NCI-H1105 treated with DMSO at 0.1 percent for 48 hours (cell line): ENCODE measurements at regions not wholly inside any gene's neighbourhood (a gene's known extent, or its start where the extent isn't known, plus 50 kb on each side); places are given as distances from the start of the nearest gene placed in this dataset.
A peak's percentile ranks its signal among the peaks of the same experiment; 100 is the strongest.

Experiments used
- DNase-seq: peaks from one replicate; lab custom pipeline; 2025; lab: John Stamatoyannopoulos, UW

DNA sequence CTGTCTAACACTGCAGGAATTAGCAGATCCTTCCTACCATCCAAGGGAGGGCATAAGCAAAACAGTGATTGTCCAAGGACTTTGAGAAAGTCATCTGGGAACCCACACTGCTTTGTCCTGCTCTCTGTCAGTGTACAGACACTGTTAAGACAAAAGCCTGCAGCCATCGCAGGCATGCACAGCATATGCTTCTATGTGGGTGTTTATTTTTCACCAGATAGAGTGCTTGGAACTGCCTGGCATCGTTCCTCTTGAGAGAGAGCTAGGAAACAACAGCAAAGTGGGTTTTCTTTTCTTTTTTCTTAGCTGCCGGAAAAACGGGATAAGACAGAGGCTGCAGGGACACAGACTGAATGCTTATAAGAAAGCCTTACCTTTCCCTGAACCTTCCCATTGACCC lies 212.3 kb downstream of the ICE1 start:
- no peak for DNase-seq

GRCh38 chr5:5633579-5633978 lies 211.1 kb downstream of the ICE1 start:
- no peak for DNase-seq

GRCh38 chr5:5632678-5633077 lies 210.2 kb downstream of the ICE1 start:
- no peak for DNase-seq

GRCh38 chr5:5629607-5629978 lies 207.1 kb downstream of the ICE1 start:
- DNase-seq, result no peak

DNA sequence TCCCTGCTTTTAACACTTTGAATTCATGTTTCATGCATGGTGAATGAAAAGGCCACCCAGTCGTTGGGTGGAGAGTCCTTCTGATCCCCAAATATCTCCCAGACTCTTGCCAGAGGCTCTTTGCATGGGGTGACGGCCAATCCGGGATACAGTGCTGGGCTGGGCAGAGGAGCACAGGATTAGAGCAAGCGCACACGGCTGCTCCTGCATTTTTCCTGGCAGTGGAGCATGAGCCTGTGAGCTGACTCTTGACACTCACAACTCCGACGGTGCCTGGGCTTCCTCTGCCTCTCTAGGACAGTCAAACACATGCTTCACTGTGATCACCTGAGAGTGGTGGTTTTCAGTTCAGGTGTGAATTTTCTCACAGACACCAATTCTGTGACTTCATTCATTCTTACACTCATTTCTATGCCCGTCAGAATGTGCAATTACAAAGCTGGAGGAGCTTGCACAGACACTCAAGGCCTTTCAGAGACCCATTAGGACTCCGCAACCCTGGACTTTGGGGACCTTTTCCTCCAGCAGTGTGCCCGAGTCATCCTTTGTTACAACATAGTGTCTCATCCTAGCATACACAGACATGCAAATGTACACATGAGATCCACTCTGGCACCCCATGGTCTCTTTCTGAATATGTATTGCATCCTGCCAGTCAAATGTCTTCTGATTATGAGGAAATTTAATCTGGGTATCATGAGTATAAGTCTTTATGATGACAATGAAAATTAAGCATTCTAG lies 206.6 kb downstream of the ICE1 start:
- no peak for DNase-seq

GRCh38 chr5:5626412-5626811 lies 203.9 kb downstream of the ICE1 start:
- DNase-seq, result no peak

DNA sequence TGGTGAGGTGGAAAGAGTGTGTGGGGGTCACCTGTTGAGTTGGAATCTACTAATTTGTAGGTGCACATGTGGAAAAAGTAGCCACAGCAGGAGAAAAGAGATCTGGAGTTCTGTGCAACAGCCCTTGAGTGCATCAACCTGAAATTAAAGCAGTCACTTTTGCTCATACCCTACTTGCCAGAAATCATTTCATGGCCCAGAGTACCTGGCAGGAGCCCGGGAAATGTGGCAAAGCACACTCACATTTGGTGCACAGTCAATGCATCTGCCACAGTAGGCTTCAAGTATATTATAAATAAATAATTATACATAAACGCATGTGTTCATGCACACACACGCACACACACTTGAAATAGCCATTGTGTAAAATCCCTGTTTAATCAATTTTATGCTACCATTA lies 203.0 kb downstream of the ICE1 start:
- DNase-seq, result no peak

- DNase-seq, result no peak
Measured at GRCh38 chr5:5623397-5623796, 200.9 kb downstream of the ICE1 start.

- no peak for DNase-seq
Measured at GRCh38 chr5:5622806-5623205, 200.3 kb downstream of the ICE1 start.

DNA sequence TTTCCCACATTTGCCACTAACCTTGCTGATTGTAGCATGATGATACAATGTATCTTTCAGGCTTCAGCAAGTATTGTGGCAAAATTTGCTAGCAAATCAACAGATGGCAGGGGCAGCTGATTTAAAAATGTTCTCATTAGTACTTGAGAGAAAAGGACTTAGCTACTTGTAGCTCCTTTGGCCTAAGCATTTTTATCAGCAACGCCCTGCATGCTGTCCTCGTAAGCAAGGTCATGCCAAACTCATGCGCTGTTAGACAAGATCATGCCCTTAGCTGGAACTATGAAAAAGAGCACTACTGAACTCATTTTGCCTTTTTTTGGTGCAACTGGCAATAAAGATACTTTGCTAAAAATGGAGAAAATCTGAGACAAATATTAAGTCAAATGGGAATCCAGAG lies 197.1 kb downstream of the ICE1 start:
- no peak for DNase-seq

- DNase-seq, result peak; percentile 63
Measured at GRCh38 chr5:5617024-5617423, 194.5 kb downstream of the ICE1 start.

- no peak for DNase-seq
Measured at GRCh38 chr5:5616247-5616895, 193.9 kb downstream of the ICE1 start.

DNA sequence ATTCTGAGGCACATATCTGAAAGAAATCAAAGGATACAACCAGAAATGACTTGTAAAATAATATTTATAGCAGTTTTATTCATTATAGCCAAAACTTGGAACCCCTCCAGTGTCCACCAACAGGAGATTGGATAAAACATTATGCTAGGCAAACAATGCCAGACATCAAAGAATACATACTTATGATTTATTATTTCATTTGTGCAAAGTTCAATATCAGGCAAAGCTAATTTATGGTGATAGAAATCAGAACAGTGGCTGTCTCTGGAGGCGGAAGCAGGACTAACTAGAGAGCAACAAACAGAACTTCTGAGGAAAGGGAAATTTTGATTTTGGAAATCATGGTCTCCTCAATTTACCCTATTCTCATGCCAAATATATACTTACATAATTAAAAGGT lies 193.1 kb downstream of the ICE1 start:
- DNase-seq, result peak; percentile 65

- peak; percentile 85 for DNase-seq
Measured at GRCh38 chr5:5613261-5613990, 190.9 kb downstream of the ICE1 start.

DNA sequence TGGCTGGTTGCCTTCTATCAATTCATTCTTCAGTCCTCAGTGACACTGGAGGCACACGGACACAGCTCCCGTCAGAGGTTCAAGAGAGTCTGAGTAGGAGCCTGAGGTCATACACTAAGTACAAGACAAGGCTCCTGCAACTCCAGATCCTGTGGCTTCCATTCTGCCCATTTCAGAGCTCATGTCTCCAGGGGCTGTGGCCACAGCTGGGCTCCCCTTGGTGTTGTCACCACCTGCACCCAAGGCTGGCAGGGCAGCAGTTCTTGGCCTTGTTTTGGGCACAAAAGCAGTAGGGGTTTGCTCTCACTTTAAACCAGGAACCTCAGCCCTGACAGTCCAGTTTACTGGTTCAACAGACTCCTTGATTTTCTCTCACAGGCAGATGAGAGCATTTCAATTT lies 189.6 kb downstream of the ICE1 start:
- DNase-seq, result no peak

- no peak for DNase-seq
Measured at GRCh38 chr5:5609935-5610334, 187.5 kb downstream of the ICE1 start.

DNA sequence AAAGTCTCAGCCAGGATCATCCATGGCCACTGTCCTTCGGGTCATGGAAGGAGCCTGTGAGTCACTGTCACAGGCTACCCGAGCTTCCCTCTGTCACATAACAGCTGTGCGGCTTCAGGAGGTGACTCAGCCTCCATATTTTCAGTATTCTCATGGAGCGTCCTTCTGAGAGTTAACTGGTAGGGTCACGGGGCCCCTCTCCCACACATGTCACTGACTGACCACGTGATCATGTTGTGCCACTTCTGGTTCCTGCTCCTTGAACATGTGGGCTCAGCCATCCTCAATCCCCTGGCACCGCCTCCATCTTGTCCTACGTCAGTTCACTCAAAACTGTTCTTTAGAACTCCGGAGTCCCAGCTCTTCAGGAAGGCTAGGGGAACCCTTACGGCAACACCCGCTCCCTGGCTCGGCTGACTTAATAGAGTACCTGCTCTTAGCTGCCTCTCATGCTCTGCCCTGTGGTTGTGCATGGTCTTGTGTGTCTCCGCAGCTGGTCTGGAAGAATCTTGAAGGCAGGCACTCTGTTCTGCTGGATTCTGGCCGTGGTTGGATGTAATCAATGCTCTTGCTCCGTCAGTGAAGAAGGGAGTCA lies 182.8 kb downstream of the ICE1 start:
- DNase-seq, result no peak

GRCh38 chr5:5602554-5602953 lies 180.1 kb downstream of the ICE1 start:
- DNase-seq, result no peak

DNA sequence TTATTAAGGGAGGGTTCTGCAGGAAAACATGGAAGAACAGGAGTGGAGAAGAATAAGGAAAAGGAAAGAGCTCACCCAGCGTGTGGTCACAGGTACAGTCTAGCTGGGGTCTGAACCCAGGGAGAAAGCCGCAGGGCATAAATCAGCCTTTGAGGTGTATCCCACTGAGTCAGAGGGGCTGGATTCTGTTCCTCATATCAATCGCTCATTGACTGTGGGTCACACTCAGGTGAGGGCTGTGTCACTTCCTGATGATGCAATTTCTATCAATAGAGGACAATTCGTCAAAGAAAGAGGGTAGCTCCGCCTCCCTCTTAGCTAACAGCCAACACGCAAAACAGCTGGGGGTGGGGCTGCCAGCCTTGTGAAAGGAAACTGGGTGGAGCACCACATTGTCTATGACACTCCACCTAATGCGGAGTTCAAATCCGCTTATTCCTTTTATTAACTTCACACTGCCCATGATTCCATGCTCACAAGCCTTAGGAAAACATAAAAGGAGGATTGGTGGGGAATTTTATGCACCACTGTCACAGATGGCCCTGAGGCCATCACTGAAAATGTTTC lies 176.2 kb downstream of the ICE1 start:
- DNase-seq, result no peak

DNA sequence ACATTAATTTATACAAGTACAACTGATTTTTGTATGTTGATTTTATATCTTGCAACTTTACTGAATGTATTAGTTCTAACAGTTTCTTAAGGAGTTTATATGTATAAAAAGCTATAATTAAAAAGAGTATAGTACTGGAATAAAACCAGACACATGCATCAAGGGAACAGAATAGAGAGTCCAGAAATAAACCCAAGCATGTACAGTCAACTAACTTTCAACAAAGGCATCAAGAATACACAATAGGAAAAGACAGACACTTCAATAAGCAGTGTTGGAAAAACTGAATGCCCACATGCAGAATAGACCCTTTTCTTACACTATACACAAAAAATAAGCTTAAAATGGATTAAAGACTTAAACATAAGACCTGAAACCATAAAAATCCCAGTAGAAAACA lies 170.9 kb downstream of the ICE1 start:
- DNase-seq, result no peak

DNA sequence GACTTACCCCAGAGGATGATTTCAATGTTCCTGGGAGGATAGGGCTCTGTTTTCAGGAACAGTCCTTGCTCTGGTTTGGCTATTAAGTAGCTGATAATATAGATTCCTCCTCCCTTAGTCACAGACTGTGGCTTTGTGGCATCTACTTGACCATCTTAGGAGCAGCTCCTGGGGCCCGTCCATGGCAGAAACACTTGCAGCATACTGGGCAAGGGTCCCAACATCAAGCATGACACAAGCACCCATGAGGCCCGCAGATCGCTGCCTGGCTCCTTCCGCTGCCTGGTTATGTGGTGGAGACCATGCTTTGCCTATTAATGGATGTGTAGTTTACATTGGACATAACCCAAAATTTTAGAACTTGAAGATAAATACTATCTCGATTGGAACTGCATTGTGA lies 170.1 kb downstream of the ICE1 start:
- no peak for DNase-seq

DNA sequence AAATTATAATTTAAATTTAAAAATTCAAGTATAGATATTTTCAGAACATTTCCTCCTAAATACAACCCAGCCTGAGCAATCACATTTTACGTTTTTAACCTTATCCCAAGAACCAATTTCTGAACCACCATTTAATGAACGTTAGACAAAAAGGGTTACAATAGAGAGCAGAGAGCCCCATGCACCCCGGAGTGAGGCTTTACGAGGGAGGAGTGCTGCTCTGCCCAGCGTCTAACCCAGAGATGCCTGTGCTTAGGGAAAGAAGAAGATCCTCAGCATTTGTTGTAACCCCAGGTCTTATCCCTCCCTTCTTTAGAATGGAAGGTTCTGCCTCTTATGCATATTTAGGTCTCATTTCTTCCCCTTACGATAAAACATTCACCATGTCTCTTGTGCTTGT lies 169.1 kb downstream of the ICE1 start:
- no peak for DNase-seq

- no peak for DNase-seq
Measured at GRCh38 chr5:5589857-5590256, 167.4 kb downstream of the ICE1 start.
